ENCODE measurements at regions not wholly inside any gene's neighbourhood (a gene's known extent, or its start where the extent isn't known, plus 50 kb on each side); places are given as distances from the start of the nearest gene placed in this dataset.

DNA sequence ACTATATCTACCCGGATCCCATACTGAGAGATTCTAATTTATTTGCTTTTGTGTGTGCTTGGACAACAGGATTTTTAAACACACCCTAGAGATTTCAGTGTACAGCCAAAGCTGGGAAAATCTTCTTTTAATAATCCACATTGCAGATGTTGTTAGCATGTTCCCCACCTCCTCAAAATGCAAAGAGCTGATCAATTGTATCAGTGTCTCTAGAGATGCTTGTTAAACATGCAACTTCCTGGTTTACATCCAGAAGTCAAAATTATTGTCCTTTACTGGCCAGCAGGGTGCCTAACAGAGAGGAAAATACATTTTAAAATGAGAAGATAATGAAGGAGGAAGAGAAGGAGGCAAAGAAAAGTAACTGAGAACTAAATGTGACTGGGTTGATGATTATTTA is 793.3 kb downstream of the SEMA5A start:
- no peak for FAIRE-seq

DNA sequence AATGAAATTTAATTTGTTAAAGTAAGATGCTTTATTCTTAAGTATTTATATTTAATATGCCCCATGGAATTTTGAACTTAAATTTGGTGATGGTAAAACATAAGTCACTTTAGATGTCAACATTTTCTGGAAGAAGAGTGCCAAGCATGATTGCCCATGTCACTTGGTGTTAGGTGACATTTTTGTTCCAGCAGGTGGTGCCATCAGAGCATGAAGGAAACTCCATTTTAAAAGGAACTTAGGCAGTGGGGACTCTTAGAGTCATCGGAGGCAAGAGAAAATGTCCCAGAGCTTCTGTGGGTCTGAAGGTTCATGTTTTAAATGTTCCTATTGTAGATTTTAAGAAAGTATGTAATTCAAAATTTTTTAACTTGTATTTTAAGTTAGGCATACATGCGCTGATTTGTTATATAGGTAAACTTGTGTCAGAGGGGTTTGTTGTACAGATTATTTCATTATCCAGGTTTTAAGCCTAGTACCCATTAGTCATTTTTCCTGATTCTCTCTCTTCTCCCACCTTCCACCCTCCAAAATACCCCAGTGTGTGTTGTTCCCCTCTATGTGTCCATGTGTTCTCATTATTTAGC is 789.3 kb downstream of the SEMA5A start:
- TF ChIP-seq, protein P1, sequence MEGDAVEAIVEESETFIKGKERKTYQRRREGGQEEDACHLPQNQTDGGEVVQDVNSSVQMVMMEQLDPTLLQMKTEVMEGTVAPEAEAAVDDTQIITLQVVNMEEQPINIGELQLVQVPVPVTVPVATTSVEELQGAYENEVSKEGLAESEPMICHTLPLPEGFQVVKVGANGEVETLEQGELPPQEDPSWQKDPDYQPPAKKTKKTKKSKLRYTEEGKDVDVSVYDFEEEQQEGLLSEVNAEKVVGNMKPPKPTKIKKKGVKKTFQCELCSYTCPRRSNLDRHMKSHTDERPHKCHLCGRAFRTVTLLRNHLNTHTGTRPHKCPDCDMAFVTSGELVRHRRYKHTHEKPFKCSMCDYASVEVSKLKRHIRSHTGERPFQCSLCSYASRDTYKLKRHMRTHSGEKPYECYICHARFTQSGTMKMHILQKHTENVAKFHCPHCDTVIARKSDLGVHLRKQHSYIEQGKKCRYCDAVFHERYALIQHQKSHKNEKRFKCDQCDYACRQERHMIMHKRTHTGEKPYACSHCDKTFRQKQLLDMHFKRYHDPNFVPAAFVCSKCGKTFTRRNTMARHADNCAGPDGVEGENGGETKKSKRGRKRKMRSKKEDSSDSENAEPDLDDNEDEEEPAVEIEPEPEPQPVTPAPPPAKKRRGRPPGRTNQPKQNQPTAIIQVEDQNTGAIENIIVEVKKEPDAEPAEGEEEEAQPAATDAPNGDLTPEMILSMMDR (IDR thresholded peaks at IDR 0.05; ENCODE audit: insufficient read depth, missing control alignments): peak; percentile 32
- FAIRE-seq (peak; percentile 38), DNase-seq (ENCODE audit: insufficient read length, low spot score) (no peak)

More for the DNA sequence above, 793.3 kb downstream of the SEMA5A start:
- no peak for DNase-seq (ENCODE audit: insufficient read length, low spot score)
- TF ChIP-seq, protein P1 (IDR thresholded peaks at IDR 0.05; ENCODE audit: insufficient read depth, missing control alignments): no peak

DNA sequence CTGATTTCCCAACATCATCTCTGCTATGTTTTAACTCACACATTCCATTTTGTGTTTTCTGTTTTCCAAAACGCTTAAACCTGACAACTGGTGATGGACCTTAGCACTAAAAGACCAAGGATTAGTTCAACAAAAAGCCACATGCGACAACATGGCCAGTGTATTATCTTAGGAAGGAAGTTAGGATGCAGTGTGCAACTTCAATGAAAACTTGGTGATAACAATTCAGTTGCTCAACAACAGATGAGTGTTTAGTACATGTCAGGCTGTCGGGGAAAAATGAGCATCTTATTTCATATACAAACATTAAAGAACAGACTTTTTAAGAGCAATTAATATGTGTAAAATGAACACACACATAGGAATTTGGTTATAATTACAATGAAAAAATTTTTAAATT is 780.0 kb downstream of the SEMA5A start:
- FAIRE-seq (no peak), DNase-seq (ENCODE audit: insufficient read length, low spot score) (no peak)
- TF ChIP-seq, protein P1 (IDR thresholded peaks at IDR 0.05; ENCODE audit: insufficient read depth, missing control alignments): no peak

DNA sequence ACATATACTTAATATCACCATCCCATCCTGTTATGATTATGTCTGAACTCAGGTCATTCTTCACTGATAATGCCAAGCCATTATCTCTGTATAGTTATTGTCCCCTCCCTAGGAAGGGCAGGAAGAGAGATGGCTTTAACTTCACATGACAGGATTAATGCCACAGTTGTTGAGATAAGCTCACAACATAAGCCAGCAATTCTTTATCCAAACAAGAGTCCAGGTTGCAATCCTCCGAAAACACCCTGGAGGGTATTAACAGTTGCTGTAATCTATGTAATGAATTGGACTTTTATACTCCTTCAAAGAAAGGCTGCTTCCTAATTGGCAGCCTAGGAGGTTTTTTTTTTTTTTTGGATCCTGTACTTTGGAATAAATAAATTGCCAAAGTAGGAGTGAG is 779.4 kb downstream of the SEMA5A start:
- FAIRE-seq (peak; percentile 92), DNase-seq (ENCODE audit: insufficient read length, low spot score) (no peak)
- TF ChIP-seq, protein P1 (IDR thresholded peaks at IDR 0.05; ENCODE audit: insufficient read depth, missing control alignments): no peak

DNA sequence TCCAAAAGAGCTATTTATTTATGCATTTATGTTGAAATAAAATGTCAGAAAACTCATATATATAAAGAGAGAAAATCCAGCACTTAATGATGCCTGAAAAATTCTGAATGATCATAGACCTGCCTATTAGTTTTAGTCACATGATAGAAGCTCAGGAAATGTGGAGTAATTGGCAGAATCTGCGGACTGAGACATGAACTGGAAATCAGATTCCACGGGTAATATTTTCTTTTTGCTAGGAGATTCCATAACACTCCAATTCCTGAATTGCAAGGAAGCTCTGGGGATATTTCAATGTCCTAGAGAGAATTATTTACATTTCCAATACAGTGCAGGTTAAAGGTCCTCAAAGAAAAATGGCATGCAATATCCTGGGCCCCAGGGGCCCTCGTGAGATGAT is 778.8 kb downstream of the SEMA5A start:
- FAIRE-seq (no peak), DNase-seq (ENCODE audit: insufficient read length, low spot score) (no peak)
- TF ChIP-seq, protein P1 (IDR thresholded peaks at IDR 0.05; ENCODE audit: insufficient read depth, missing control alignments): no peak

DNA sequence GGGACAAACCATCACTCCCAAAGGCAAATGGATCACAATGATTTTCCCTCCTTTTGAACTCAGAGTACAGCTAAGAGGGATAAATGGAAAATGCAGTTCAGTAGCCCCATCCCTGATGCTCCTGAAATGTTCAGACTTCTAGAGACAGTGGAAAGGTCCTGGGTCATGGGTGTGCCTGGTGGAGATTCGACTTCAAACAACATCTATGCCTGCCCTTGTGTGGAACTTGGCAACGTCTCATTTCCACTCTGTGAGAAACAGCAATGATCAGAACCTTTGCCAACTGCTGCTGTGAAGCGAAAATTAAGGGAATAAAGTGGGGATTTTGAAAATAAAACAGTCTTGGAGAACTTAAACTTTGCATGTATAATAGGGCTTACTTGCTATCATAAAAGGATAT is 778.1 kb downstream of the SEMA5A start:
- TF ChIP-seq, protein P1 (IDR thresholded peaks at IDR 0.05; ENCODE audit: insufficient read depth, missing control alignments): no peak
- FAIRE-seq: no peak
- DNase-seq (ENCODE audit: insufficient read length, low spot score): no peak

DNA sequence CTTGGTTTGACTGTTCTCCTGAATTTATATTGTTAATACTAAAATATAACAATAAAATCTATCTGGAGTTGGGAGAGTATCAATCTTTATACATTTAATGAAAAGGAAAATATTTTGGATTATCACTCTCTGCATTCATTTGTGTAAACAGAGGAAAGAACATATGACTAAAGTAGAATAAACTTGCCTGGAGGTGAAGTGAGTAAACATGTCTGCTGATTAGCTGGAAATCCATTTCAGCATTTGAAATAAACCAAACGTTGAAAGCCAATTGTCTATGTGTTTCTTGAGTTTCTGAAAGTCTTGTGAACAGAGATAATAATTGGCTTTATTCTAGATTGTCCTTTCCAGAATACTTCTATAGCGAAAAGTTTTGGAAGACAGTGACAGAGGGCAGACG is 776.2 kb downstream of the SEMA5A start:
- DNase-seq (ENCODE audit: insufficient read length, low spot score) (no peak), FAIRE-seq (no peak)
- TF ChIP-seq, protein P1 (IDR thresholded peaks at IDR 0.05; ENCODE audit: insufficient read depth, missing control alignments): no peak

Data from D721Med (cell line).